Thyroid gland (tissue), 4 donors: ENCODE measurements at regions not wholly inside any gene's neighbourhood (a gene's known extent, or its start where the extent isn't known, plus 50 kb on each side); places are given as distances from the start of the nearest gene placed in this dataset.

Experiments used
- DNase-seq, 2 donors: peaks; one replicate each; pipeline ENCODE4 v3.0.0-alpha.2; 2019
- H3K27ac ChIP-seq, 3 donors: fragments of 200-600 bp; sonication (generic); 1 replicate in 2 of 3; 2 replicates in 1 of 3; pipeline ENCODE4 v1.5.1; 2016 to 2019; ENCODE audit warnings: mild to moderate bottlenecking in 1 of 3, moderate library complexity in 1 of 3
- H3K27me3 ChIP-seq: fragments of 200-600 bp; sonication (generic); one replicate; pipeline ENCODE4 v1.5.1; 2019
- H3K36me3 ChIP-seq, 2 donors: fragments of 200-600 bp; sonication (generic); one replicate each; pipeline ENCODE4 v1.5.1; 2016 to 2019
- H3K4me1 ChIP-seq, 2 donors: fragments of 200-600 bp; sonication (generic); one replicate each; pipeline ENCODE4 v1.5.1; 2017 to 2019
- H3K4me3 ChIP-seq, 3 donors: fragments of 200-600 bp; sonication (generic); replicated peaks in 1 of 3; 1 replicate in 2 of 3; 2 replicates in 1 of 3; pipeline ENCODE4 v1.5.1; 2016; ENCODE audit warnings: mild to moderate bottlenecking in 1 of 3
- H3K9me3 ChIP-seq: fragments of 200-600 bp; sonication (generic); one replicate; pipeline ENCODE4 v1.5.1; 2017
- CTCF ChIP-seq, 6 experiments: fragments of 200-600 bp in 3 of 6; fragments of 450-650 bp in 3 of 6; sonication (generic) in 3 of 6; IDR thresholded peaks; one replicate each; pipeline ENCODE4 v1.5.1; 2016 to 2019; ENCODE audit warnings: antibody characterized with exemption in 6 of 6, mild to moderate bottlenecking in 2 of 6, inconsistent platforms in 1 of 6, moderate library complexity in 1 of 6
- POLR2A ChIP-seq, 2 donors: fragments of 450-650 bp; IDR thresholded peaks; one replicate each; pipeline ENCODE4 v1.6.1; 2017; ENCODE audit warnings: antibody characterized with exemption in 2 of 2, mild to moderate bottlenecking in 2 of 2, moderate library complexity in 1 of 2
- WGBS, 2 donors: methylation state at CpG; one replicate each; pipeline ENCODE4 v1.1.5; 2017; 5-methylcytosine and 5-hydroxymethylcytosine counted together
- intact Hi-C: fragments of 100-400 bp; cut with DNase I; formaldehyde crosslinking; loops from one replicate; pipeline ENCODE4 v1.15.1; 2023

GRCh38 chr6:3575166-3575565 lies 118.3 kb upstream of the SLC22A23 start:
- no peaks in the 10 kb centered on the region for H3K36me3 ChIP-seq
- TF ChIP-seq POLR2A (IDR thresholded peaks at IDR 0.05) (no peak), CTCF (IDR thresholded peaks at IDR 0.05) (no peak)

GRCh38 chr6:3573670-3574069 lies 116.8 kb upstream of the SLC22A23 start:
- 88 to 93% methylated on average over 3 of the region's 3 CpGs for WGBS, 2 donors
- TF ChIP-seq POLR2A (IDR thresholded peaks at IDR 0.05) (no peak), CTCF (IDR thresholded peaks at IDR 0.05) (no peak)
- H3K27me3 ChIP-seq: no peaks in the 10 kb centered on the region
- DNase-seq: no peak
- intact Hi-C loops: no loop called here
- no peak overlapping the region for H3K27ac ChIP-seq
- H3K36me3 ChIP-seq: no peaks in the 10 kb centered on the region
- H3K9me3 ChIP-seq: no peaks in the 10 kb centered on the region
- H3K4me1 ChIP-seq: peaks cover 3 to 10% of the 10 kb centered on the region in 2 donors
- no peak overlapping the region for H3K4me3 ChIP-seq

More at GRCh38 chr6:3575166-3575565, 118.3 kb upstream of the SLC22A23 start:
- no peak overlapping the region for H3K4me3 ChIP-seq
- 85 to 89% methylated on average over 6 of the region's 6 CpGs for WGBS, 2 donors
- intact Hi-C loops: no loop called here
- no peak overlapping the region for H3K27ac ChIP-seq
- peaks cover 3 to 10% of the 10 kb centered on the region in 2 donors for H3K4me1 ChIP-seq
- H3K9me3 ChIP-seq: no peaks in the 10 kb centered on the region
- no peaks in the 10 kb centered on the region for H3K27me3 ChIP-seq
- no peak for DNase-seq

- H3K4me1 ChIP-seq: peaks cover 3 to 10% of the 10 kb centered on the region in 2 donors
- WGBS, 2 donors: 82 to 87% methylated on average over 4 to 8 of the region's 9 CpGs
- no peaks in the 10 kb centered on the region for H3K36me3 ChIP-seq
- H3K27ac ChIP-seq: no peak overlapping the region
- no peak for DNase-seq
- TF ChIP-seq POLR2A (IDR thresholded peaks at IDR 0.05) (no peak), CTCF (IDR thresholded peaks at IDR 0.05) (no peak)
- H3K4me3 ChIP-seq: no peak overlapping the region
- H3K9me3 ChIP-seq: no peaks in the 10 kb centered on the region
- intact Hi-C loops: no loop called here
- no peaks in the 10 kb centered on the region for H3K27me3 ChIP-seq
These were observed 115.0 kb upstream of the SLC22A23 start for GRCh38 chr6:3571836-3572235.

GRCh38 chr6:3571250-3571681 lies 114.4 kb upstream of the SLC22A23 start:
- Histone ChIP-seq H3K9me3 (no peaks in the 10 kb centered on the region), H3K27me3 (no peaks in the 10 kb centered on the region), H3K4me1 (peaks cover 3 to 10% of the 10 kb centered on the region in 2 donors), H3K27ac (no peak overlapping the region), H3K4me3 (no peak overlapping the region), H3K36me3 (no peaks in the 10 kb centered on the region)
- TF ChIP-seq CTCF (IDR thresholded peaks at IDR 0.05) (no peak), POLR2A (IDR thresholded peaks at IDR 0.05) (no peak)
- DNase-seq: no peak
- WGBS, 2 donors: 79 to 88% methylated on average over 5 to 6 of the region's 6 CpGs
- intact Hi-C loops: no loop called here

- 75 to 84% methylated on average over 1 of the region's 1 CpG for WGBS, 2 donors
- intact Hi-C loops: no loop called here
- no peak overlapping the region for H3K27ac ChIP-seq
These were observed 113.0 kb upstream of the SLC22A23 start for GRCh38 chr6:3569816-3570215.

More at GRCh38 chr6:3569816-3570215, 113.0 kb upstream of the SLC22A23 start:
- no peak for DNase-seq
- TF ChIP-seq POLR2A (IDR thresholded peaks at IDR 0.05): no peak
- TF ChIP-seq CTCF (IDR thresholded peaks at IDR 0.05): no peak
- H3K4me3 ChIP-seq: no peak overlapping the region
- no peaks in the 10 kb centered on the region for H3K36me3 ChIP-seq
- H3K4me1 ChIP-seq: peaks cover 3 to 17% of the 10 kb centered on the region in 2 donors
- no peaks in the 10 kb centered on the region for H3K9me3 ChIP-seq
- H3K27me3 ChIP-seq: no peaks in the 10 kb centered on the region
